ENCODE measurements at regions not wholly inside any gene's neighbourhood (a gene's known extent, or its start where the extent isn't known, plus 50 kb on each side); places are given as distances from the start of the nearest gene placed in this dataset.

DNA sequence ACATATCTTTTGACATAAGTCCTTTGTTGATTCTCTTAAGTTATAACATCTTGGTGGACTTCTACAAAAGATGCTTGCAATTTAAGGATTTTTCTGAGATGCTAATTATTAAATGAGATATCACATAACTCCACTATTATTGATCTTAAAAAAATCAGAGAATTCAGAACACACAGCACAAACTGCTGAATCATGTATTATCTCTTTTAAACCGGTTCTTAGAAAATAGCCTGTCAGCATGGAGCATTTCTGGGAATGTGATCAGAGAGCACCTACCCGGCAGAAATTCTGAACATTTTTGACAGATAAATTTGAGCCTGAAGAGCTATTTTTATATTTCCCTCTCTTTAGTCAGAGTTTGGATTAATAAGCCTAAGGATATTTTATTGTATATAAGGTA lies 50.2 kb upstream of the PCLO start:
- DNase-seq (ENCODE audit: extremely low read depth, low read depth), result no peak
- TF ChIP-seq, protein P1, sequence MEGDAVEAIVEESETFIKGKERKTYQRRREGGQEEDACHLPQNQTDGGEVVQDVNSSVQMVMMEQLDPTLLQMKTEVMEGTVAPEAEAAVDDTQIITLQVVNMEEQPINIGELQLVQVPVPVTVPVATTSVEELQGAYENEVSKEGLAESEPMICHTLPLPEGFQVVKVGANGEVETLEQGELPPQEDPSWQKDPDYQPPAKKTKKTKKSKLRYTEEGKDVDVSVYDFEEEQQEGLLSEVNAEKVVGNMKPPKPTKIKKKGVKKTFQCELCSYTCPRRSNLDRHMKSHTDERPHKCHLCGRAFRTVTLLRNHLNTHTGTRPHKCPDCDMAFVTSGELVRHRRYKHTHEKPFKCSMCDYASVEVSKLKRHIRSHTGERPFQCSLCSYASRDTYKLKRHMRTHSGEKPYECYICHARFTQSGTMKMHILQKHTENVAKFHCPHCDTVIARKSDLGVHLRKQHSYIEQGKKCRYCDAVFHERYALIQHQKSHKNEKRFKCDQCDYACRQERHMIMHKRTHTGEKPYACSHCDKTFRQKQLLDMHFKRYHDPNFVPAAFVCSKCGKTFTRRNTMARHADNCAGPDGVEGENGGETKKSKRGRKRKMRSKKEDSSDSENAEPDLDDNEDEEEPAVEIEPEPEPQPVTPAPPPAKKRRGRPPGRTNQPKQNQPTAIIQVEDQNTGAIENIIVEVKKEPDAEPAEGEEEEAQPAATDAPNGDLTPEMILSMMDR (IDR thresholded peaks at IDR 0.05; ENCODE audit: low read depth, low read length), result no peak

Data from AG09319 (cell line).